ENCODE measurements at regions not wholly inside any gene's neighbourhood (a gene's known extent, or its start where the extent isn't known, plus 50 kb on each side); places are given as distances from the start of the nearest gene placed in this dataset.

GRCh38 chr12:130074661-130075406, 87.4 kb upstream of the FZD10 start:
- H3K4me3 ChIP-seq (ENCODE audit: low read depth, low read length) = no peak overlapping the region
- no peaks in the 10 kb centered on the region for H3K36me3 ChIP-seq (ENCODE audit: control insufficient read depth, insufficient read depth, low read length)
- no peak overlapping the region for H3K9ac ChIP-seq (ENCODE audit: low read length)
- H3K9me3 ChIP-seq (ENCODE audit: control insufficient read depth, insufficient read depth, low read depth, low read length) = no peaks in the 10 kb centered on the region
- H3K4me1 ChIP-seq (ENCODE audit: control insufficient read depth, insufficient read depth, low read length) = peaks cover 16% of the 10 kb centered on the region
- H3K27me3 ChIP-seq (ENCODE audit: control insufficient read depth, insufficient read depth, low read length) = peaks cover 77% of the 10 kb centered on the region
- no peak overlapping the region for H3K27ac ChIP-seq (ENCODE audit: low read depth, low read length)

GRCh38 chr12:130075497-130076076, 86.7 kb upstream of the FZD10 start:
- Histone ChIP-seq H3K27me3 (ENCODE audit: control insufficient read depth, insufficient read depth, low read length) (peaks cover 82% of the 10 kb centered on the region), H3K9me3 (ENCODE audit: control insufficient read depth, insufficient read depth, low read depth, low read length) (no peaks in the 10 kb centered on the region)

GRCh38 chr12:130076126-130076525, 86.1 kb upstream of the FZD10 start:
- Histone ChIP-seq H3K9ac (ENCODE audit: low read length) (no peak overlapping the region), H3K27me3 (ENCODE audit: control insufficient read depth, insufficient read depth, low read length) (peaks cover 86% of the 10 kb centered on the region), H3K9me3 (ENCODE audit: control insufficient read depth, insufficient read depth, low read depth, low read length) (no peaks in the 10 kb centered on the region), H3K4me1 (ENCODE audit: control insufficient read depth, insufficient read depth, low read length) (peaks cover 12% of the 10 kb centered on the region), H3K27ac (ENCODE audit: low read depth, low read length) (no peak overlapping the region), H3K4me3 (ENCODE audit: low read depth, low read length) (no peak overlapping the region), H3K36me3 (ENCODE audit: control insufficient read depth, insufficient read depth, low read length) (no peaks in the 10 kb centered on the region)

More at GRCh38 chr12:130075497-130076076, 86.7 kb upstream of the FZD10 start:
- Histone ChIP-seq H3K4me1 (ENCODE audit: control insufficient read depth, insufficient read depth, low read length) (peaks cover 12% of the 10 kb centered on the region), H3K27ac (ENCODE audit: low read depth, low read length) (no peak overlapping the region), H3K4me3 (ENCODE audit: low read depth, low read length) (no peak overlapping the region), H3K36me3 (ENCODE audit: control insufficient read depth, insufficient read depth, low read length) (no peaks in the 10 kb centered on the region), H3K9ac (ENCODE audit: low read length) (no peak overlapping the region)

GRCh38 chr12:130076752-130077151, 85.5 kb upstream of the FZD10 start:
- peaks cover 85% of the 10 kb centered on the region for H3K27me3 ChIP-seq (ENCODE audit: control insufficient read depth, insufficient read depth, low read length)
- no peak overlapping the region for H3K9ac ChIP-seq (ENCODE audit: low read length)
- no peaks in the 10 kb centered on the region for H3K36me3 ChIP-seq (ENCODE audit: control insufficient read depth, insufficient read depth, low read length)
- no peak overlapping the region for H3K27ac ChIP-seq (ENCODE audit: low read depth, low read length)
- no peak overlapping the region for H3K4me3 ChIP-seq (ENCODE audit: low read depth, low read length)
- peaks cover 12% of the 10 kb centered on the region for H3K4me1 ChIP-seq (ENCODE audit: control insufficient read depth, insufficient read depth, low read length)
- H3K9me3 ChIP-seq (ENCODE audit: control insufficient read depth, insufficient read depth, low read depth, low read length) = no peaks in the 10 kb centered on the region

- Histone ChIP-seq H3K4me1 (ENCODE audit: control insufficient read depth, insufficient read depth, low read length) (peaks cover 9% of the 10 kb centered on the region), H3K4me3 (ENCODE audit: low read depth, low read length) (no peak overlapping the region), H3K36me3 (ENCODE audit: control insufficient read depth, insufficient read depth, low read length) (no peaks in the 10 kb centered on the region), H3K9ac (ENCODE audit: low read length) (no peak overlapping the region), H3K27ac (ENCODE audit: low read depth, low read length) (no peak overlapping the region), H3K27me3 (ENCODE audit: control insufficient read depth, insufficient read depth, low read length) (peaks cover 64% of the 10 kb centered on the region), H3K9me3 (ENCODE audit: control insufficient read depth, insufficient read depth, low read depth, low read length) (no peaks in the 10 kb centered on the region)
Observed at GRCh38 chr12:130078852-130079251, 83.4 kb upstream of the FZD10 start.

GRCh38 chr12:130079279-130079678, 83.0 kb upstream of the FZD10 start:
- H3K27me3 ChIP-seq (ENCODE audit: control insufficient read depth, insufficient read depth, low read length) = peaks cover 60% of the 10 kb centered on the region
- peaks cover 9% of the 10 kb centered on the region for H3K4me1 ChIP-seq (ENCODE audit: control insufficient read depth, insufficient read depth, low read length)
- H3K9me3 ChIP-seq (ENCODE audit: control insufficient read depth, insufficient read depth, low read depth, low read length) = no peaks in the 10 kb centered on the region
- no peak overlapping the region for H3K4me3 ChIP-seq (ENCODE audit: low read depth, low read length)
- H3K36me3 ChIP-seq (ENCODE audit: control insufficient read depth, insufficient read depth, low read length) = no peaks in the 10 kb centered on the region
- H3K27ac ChIP-seq (ENCODE audit: low read depth, low read length) = no peak overlapping the region
- no peak overlapping the region for H3K9ac ChIP-seq (ENCODE audit: low read length)

- no peak overlapping the region for H3K4me3 ChIP-seq (ENCODE audit: low read depth, low read length)
- peaks cover 50% of the 10 kb centered on the region for H3K27me3 ChIP-seq (ENCODE audit: control insufficient read depth, insufficient read depth, low read length)
- no peaks in the 10 kb centered on the region for H3K9me3 ChIP-seq (ENCODE audit: control insufficient read depth, insufficient read depth, low read depth, low read length)
- H3K36me3 ChIP-seq (ENCODE audit: control insufficient read depth, insufficient read depth, low read length) = no peaks in the 10 kb centered on the region
- H3K4me1 ChIP-seq (ENCODE audit: control insufficient read depth, insufficient read depth, low read length) = peaks cover 16% of the 10 kb centered on the region
- no peak overlapping the region for H3K9ac ChIP-seq (ENCODE audit: low read length)
- no peak overlapping the region for H3K27ac ChIP-seq (ENCODE audit: low read depth, low read length)
Observed at GRCh38 chr12:130080205-130080604, 82.1 kb upstream of the FZD10 start.

GRCh38 chr12:130081117-130081805, 81.0 kb upstream of the FZD10 start:
- Histone ChIP-seq H3K9me3 (ENCODE audit: control insufficient read depth, insufficient read depth, low read depth, low read length) (no peaks in the 10 kb centered on the region), H3K4me3 (ENCODE audit: low read depth, low read length) (no peak overlapping the region), H3K27me3 (ENCODE audit: control insufficient read depth, insufficient read depth, low read length) (peaks cover 40% of the 10 kb centered on the region), H3K36me3 (ENCODE audit: control insufficient read depth, insufficient read depth, low read length) (no peaks in the 10 kb centered on the region), H3K4me1 (ENCODE audit: control insufficient read depth, insufficient read depth, low read length) (peaks cover 15% of the 10 kb centered on the region), H3K9ac (ENCODE audit: low read length) (no peak overlapping the region), H3K27ac (ENCODE audit: low read depth, low read length) (no peak overlapping the region)

GRCh38 chr12:130083002-130083401, 79.3 kb upstream of the FZD10 start:
- Histone ChIP-seq H3K9ac (ENCODE audit: low read length) (no peak overlapping the region), H3K36me3 (ENCODE audit: control insufficient read depth, insufficient read depth, low read length) (no peaks in the 10 kb centered on the region), H3K4me1 (ENCODE audit: control insufficient read depth, insufficient read depth, low read length) (peaks cover 30% of the 10 kb centered on the region), H3K4me3 (ENCODE audit: low read depth, low read length) (no peak overlapping the region), H3K27me3 (ENCODE audit: control insufficient read depth, insufficient read depth, low read length) (peaks cover 35% of the 10 kb centered on the region), H3K9me3 (ENCODE audit: control insufficient read depth, insufficient read depth, low read depth, low read length) (no peaks in the 10 kb centered on the region), H3K27ac (ENCODE audit: low read depth, low read length) (no peak overlapping the region)

- Histone ChIP-seq H3K27ac (ENCODE audit: low read depth, low read length) (no peak overlapping the region), H3K9me3 (ENCODE audit: control insufficient read depth, insufficient read depth, low read depth, low read length) (no peaks in the 10 kb centered on the region), H3K36me3 (ENCODE audit: control insufficient read depth, insufficient read depth, low read length) (no peaks in the 10 kb centered on the region), H3K4me1 (ENCODE audit: control insufficient read depth, insufficient read depth, low read length) (peaks cover 30% of the 10 kb centered on the region), H3K4me3 (ENCODE audit: low read depth, low read length) (no peak overlapping the region), H3K27me3 (ENCODE audit: control insufficient read depth, insufficient read depth, low read length) (peaks cover 28% of the 10 kb centered on the region), H3K9ac (ENCODE audit: low read length) (no peak overlapping the region)
Observed at GRCh38 chr12:130083734-130084133, 78.5 kb upstream of the FZD10 start.

GRCh38 chr12:130084359-130084758, 77.9 kb upstream of the FZD10 start:
- H3K36me3 ChIP-seq (ENCODE audit: control insufficient read depth, insufficient read depth, low read length) = no peaks in the 10 kb centered on the region
- no peak overlapping the region for H3K27ac ChIP-seq (ENCODE audit: low read depth, low read length)
- H3K9me3 ChIP-seq (ENCODE audit: control insufficient read depth, insufficient read depth, low read depth, low read length) = no peaks in the 10 kb centered on the region
- no peak overlapping the region for H3K9ac ChIP-seq (ENCODE audit: low read length)
- peaks cover 23% of the 10 kb centered on the region for H3K27me3 ChIP-seq (ENCODE audit: control insufficient read depth, insufficient read depth, low read length)
- no peak overlapping the region for H3K4me3 ChIP-seq (ENCODE audit: low read depth, low read length)
- peaks cover 30% of the 10 kb centered on the region for H3K4me1 ChIP-seq (ENCODE audit: control insufficient read depth, insufficient read depth, low read length)

All from HUES6 (cell line).